ENCODE measurements at regions not wholly inside any gene's neighbourhood (a gene's known extent, or its start where the extent isn't known, plus 50 kb on each side); places are given as distances from the start of the nearest gene placed in this dataset.

- 60 to 71% (median 63%) methylated on average over 13 of the region's 13 CpGs for WGBS, 4 donors
- TF ChIP-seq, protein P1, sequence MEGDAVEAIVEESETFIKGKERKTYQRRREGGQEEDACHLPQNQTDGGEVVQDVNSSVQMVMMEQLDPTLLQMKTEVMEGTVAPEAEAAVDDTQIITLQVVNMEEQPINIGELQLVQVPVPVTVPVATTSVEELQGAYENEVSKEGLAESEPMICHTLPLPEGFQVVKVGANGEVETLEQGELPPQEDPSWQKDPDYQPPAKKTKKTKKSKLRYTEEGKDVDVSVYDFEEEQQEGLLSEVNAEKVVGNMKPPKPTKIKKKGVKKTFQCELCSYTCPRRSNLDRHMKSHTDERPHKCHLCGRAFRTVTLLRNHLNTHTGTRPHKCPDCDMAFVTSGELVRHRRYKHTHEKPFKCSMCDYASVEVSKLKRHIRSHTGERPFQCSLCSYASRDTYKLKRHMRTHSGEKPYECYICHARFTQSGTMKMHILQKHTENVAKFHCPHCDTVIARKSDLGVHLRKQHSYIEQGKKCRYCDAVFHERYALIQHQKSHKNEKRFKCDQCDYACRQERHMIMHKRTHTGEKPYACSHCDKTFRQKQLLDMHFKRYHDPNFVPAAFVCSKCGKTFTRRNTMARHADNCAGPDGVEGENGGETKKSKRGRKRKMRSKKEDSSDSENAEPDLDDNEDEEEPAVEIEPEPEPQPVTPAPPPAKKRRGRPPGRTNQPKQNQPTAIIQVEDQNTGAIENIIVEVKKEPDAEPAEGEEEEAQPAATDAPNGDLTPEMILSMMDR (IDR thresholded peaks at IDR 0.05): no peak
- TF ChIP-seq POLR2A (IDR thresholded peaks at IDR 0.05): no peak
- no peaks in the 10 kb centered on the region for H3K27me3 ChIP-seq
- peak; percentile 57 to 88 (median 71) for ATAC-seq
- no peak overlapping the region for H3K4me3 ChIP-seq
- H3K27ac ChIP-seq: peak overlapping the region in 8 of 12 donors; percentile 24 to 84 (median 47)
- peaks cover 6 to 73% (median 39%) of the 10 kb centered on the region in 12 donors for H3K4me1 ChIP-seq
- H3K9me3 ChIP-seq: no peaks in the 10 kb centered on the region
- intact Hi-C loops (cut with DNase I): loop anchor here in 5 of 10 donors (5.0 to 10.0 kb wide), 3 partner anchors 100 to 110 kb away; partner anchors contain the start of gene B3GNT2 (in 4 of the 5)
- peak in 4 of 5 donors; percentile 60 to 74 (median 70) for DNase-seq
- H3K36me3 ChIP-seq: no peaks in the 10 kb centered on the region
These were observed 108.8 kb downstream of the B3GNT2 start for GRCh38 chr2:62304429-62305417.

- peak overlapping the region in 5 of 12 donors; percentile 41 to 84 (median 47) for H3K27ac ChIP-seq
- H3K4me1 ChIP-seq: peaks cover 3 to 65% (median 32%) of the 10 kb centered on the region in 12 donors
- no peak overlapping the region for H3K4me3 ChIP-seq
- H3K27me3 ChIP-seq: no peaks in the 10 kb centered on the region
- TF ChIP-seq, protein P1 (IDR thresholded peaks at IDR 0.05): no peak
- TF ChIP-seq POLR2A (IDR thresholded peaks at IDR 0.05): no peak
- DNase-seq (no peak), ATAC-seq (no peak)
- intact Hi-C loops (cut with DNase I): loop anchor here in 3 of 10 donors (10.0 kb wide), 2 partner anchors 101 to 109 kb away; partner anchors contain the start of gene B3GNT2 (in 2 of the 3)
- no peaks in the 10 kb centered on the region for H3K36me3 ChIP-seq
- WGBS, 4 donors: 84 to 96% (median 93%) methylated on average over 3 of the region's 3 CpGs
- no peaks in the 10 kb centered on the region for H3K9me3 ChIP-seq
These were observed 107.9 kb downstream of the B3GNT2 start for GRCh38 chr2:62303788-62304187.

DNA sequence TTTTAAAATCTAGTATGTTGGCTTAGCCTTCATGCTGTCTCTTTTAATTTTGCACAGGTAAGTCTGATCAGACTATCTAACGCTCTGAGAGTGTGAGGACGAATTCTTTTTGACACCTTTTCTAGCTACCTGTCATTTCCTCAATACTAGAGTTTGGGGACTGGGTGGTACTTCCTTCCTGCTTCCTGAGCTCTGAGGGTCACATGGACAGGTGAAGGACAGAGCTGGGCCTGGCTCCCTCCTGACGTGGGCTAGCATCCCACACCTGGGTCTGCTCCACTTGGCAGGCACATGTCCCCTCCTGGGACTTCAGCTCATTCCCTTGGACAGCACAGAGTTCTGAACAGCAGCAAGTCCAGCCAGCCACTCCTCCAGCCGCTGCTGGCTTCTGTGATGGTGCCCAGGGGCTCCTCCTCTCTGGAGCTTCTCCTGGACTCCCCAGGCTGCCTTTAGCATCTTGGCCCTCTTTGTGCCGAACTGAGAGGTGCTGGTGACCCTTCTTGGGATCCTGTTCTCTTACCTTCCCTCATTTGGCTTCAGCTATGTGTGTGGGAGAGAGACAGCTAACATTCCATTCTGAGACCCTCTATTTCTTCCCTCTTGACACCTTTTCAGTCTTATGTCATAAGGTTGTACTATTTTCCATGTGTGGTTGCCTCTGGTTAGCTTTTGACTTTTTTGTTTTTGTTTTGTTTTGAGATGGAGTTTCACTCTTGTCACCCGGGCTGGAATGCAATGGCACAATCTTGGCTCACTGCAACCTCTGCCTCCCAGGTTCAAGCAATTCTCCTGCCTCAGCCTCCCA lies 106.9 kb downstream of the B3GNT2 start:
- peak overlapping the region in 1 of 12 donors; percentile 84 for H3K27ac ChIP-seq
- intact Hi-C loops (cut with DNase I): loop anchor here in 3 of 10 donors (10.0 kb wide), 2 partner anchors 102 to 108 kb away; partner anchors contain the start of gene B3GNT2 (in 2 of the 3)
- 70 to 83% (median 81%) methylated on average over 6 of the region's 6 CpGs for WGBS, 4 donors
- no peaks in the 10 kb centered on the region for H3K9me3 ChIP-seq
- H3K27me3 ChIP-seq: no peaks in the 10 kb centered on the region
- H3K36me3 ChIP-seq: no peaks in the 10 kb centered on the region
- no peak for DNase-seq
- ATAC-seq: no peak
- no peak overlapping the region for H3K4me3 ChIP-seq
- H3K4me1 ChIP-seq: peaks cover 3 to 58% (median 30%) of the 10 kb centered on the region in 12 donors
- TF ChIP-seq POLR2A (IDR thresholded peaks at IDR 0.05): no peak
- TF ChIP-seq, protein P1 (IDR thresholded peaks at IDR 0.05): no peak
